T-helper 17 cell (primary cell): ENCODE measurements at regions not wholly inside any gene's neighbourhood (a gene's known extent, or its start where the extent isn't known, plus 50 kb on each side); places are given as distances from the start of the nearest gene placed in this dataset.

Experiments
- ATAC-seq: fragments of 150-1000 bp; cut with Tn5 transposase; 2 replicates; pipeline ENCODE4 v1.10.0; 2021; ENCODE audit warnings: mild to moderate bottlenecking, moderate library complexity
- DNase-seq, 3 donors: peaks; one replicate each; pipeline versions ENCODE4 v3.0.0 to v3.0.0-alpha.2; 2020 to 2021
- H3K9me3 ChIP-seq: one replicate; pipeline ENCODE4 v1.7.0; 2013; ENCODE audit warnings: low read length, mild to moderate bottlenecking; ENCODE audit not compliant: control insufficient read depth, poor library complexity, severe bottlenecking
- H3K27ac Mint-ChIP-seq: one replicate; pipeline ENCODE4 v1.8.0; 2022; ENCODE audit warnings: mild to moderate bottlenecking, moderate library complexity, mixed read lengths
- H3K27me3 Mint-ChIP-seq: one replicate; pipeline ENCODE4 v1.8.0; 2022; ENCODE audit warnings: mixed read lengths
- H3K36me3 Mint-ChIP-seq: one replicate; pipeline ENCODE4 v1.8.0; 2022; ENCODE audit warnings: low read depth, mixed read lengths
- H3K4me1 Mint-ChIP-seq: one replicate; pipeline ENCODE4 v1.8.0; 2022; ENCODE audit warnings: mild to moderate bottlenecking, mixed read lengths
- H3K4me3 Mint-ChIP-seq: one replicate; pipeline ENCODE4 v1.8.0; 2022; ENCODE audit warnings: mild to moderate bottlenecking, moderate library complexity, mixed read lengths

DNA sequence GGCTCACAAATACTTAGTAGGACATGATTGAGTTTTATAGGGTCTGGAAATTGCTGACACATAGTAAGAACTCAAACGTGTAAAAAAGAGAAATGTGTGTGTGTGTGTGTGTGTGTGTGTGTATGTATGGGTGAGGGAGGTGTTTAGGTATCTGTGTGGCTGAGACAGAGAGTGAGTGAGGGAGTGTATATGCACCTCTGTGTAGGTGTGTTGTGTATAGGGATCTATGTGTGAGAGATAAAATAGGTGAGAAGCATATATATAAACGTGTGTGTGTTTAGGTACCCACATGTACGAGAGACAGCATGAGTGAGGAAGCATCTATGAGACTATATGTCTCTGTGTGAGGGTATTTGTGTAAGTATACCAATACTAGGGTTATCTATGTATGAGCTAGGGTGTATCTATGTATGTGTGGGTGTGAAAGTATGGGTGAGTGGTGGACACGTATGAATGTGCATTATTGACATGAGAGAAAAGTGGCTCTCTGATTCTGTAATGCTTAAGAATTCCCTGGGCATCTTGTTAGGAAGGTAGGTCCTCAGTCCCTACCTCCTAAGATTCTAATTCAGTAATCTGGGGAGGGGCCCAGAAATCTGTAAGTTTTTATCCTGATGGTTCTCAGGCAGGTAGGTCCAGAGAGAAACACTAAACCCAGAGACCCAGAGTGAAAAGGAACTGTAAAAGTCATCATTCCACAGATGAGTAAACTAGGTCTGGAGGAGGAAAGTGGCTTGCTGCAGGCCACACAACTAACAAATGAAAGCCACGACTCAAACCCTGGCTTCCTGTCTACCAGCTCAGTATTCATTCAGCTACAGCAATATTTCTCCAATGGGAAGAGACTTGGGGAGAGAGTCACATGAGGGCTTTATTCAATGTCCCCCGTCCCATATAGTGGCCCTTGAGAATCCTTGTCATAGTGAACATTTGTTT is 237.0 kb downstream of the IDS start:
- H3K27me3 Mint-ChIP-seq: peaks cover 9% of the 10 kb centered on the region
- no peak for DNase-seq
- no peaks in the 10 kb centered on the region for H3K9me3 ChIP-seq
- no peak overlapping the region for H3K4me3 Mint-ChIP-seq
- no peaks in the 10 kb centered on the region for H3K4me1 Mint-ChIP-seq
- no peaks in the 10 kb centered on the region for H3K36me3 Mint-ChIP-seq
- H3K27ac Mint-ChIP-seq: no peak overlapping the region
- no peak for ATAC-seq

- H3K27ac Mint-ChIP-seq: no peak overlapping the region
- no peaks in the 10 kb centered on the region for H3K9me3 ChIP-seq
- H3K4me1 Mint-ChIP-seq: no peaks in the 10 kb centered on the region
- H3K36me3 Mint-ChIP-seq: no peaks in the 10 kb centered on the region
- H3K4me3 Mint-ChIP-seq: no peak overlapping the region
- ATAC-seq (no peak), DNase-seq (no peak)
- no peaks in the 10 kb centered on the region for H3K27me3 Mint-ChIP-seq
Measured at GRCh38 chrX:149262086-149262485, 243.0 kb downstream of the IDS start.

DNA sequence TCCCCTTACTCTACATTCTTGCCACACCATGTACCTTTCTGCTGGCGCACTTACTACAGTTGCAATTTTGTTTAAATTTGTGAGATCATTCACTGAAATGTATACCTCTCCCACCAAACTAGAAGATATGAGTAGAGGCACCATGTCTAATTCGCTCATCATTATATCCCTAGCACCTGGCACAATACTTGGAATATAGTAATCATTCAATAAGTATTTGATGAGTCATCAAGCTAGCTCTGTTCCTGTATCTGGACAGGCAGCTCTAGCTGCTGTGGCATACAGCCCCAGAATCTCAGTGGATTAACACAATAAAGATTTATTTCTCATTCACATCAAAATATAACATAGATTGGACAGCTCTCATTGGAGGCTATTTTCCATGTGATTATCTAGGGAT is 245.9 kb downstream of the IDS start:
- H3K27me3 Mint-ChIP-seq: peaks cover 6% of the 10 kb centered on the region
- DNase-seq (no peak), ATAC-seq (no peak)
- no peaks in the 10 kb centered on the region for H3K4me1 Mint-ChIP-seq
- no peak overlapping the region for H3K27ac Mint-ChIP-seq
- no peaks in the 10 kb centered on the region for H3K36me3 Mint-ChIP-seq
- H3K4me3 Mint-ChIP-seq: no peak overlapping the region
- H3K9me3 ChIP-seq: no peaks in the 10 kb centered on the region

DNA sequence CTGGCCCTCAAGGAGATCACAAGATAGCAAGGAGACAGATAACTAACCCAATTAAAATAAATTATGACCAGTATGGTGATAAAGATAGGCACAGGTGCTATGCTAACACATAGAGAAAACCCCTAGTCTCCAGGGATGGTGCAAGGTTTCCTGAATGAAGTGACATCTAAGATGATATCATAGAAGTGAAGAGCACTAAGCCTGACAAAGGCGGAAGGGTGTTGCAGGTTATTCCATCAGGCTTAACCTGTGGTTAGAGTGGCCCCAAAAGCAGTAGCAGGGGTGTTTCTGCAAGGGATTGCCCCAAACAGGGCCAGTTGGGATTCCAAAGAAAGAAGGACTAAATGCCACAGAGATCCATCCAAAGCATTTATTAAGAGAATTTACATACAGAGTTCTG is 249.2 kb downstream of the IDS start:
- Mint-ChIP-seq H3K27ac (no peak overlapping the region), H3K4me3 (no peak overlapping the region), H3K27me3 (peaks cover 6% of the 10 kb centered on the region), H3K36me3 (no peaks in the 10 kb centered on the region), H3K4me1 (no peaks in the 10 kb centered on the region)
- no peak for DNase-seq
- no peak for ATAC-seq
- H3K9me3 ChIP-seq: no peaks in the 10 kb centered on the region

GRCh38 chrX:149248073-149248625 is 257.0 kb downstream of the IDS start:
- H3K9me3 ChIP-seq: no peaks in the 10 kb centered on the region
- Mint-ChIP-seq H3K4me1 (no peaks in the 10 kb centered on the region), H3K27me3 (peaks cover 4% of the 10 kb centered on the region), H3K36me3 (no peaks in the 10 kb centered on the region), H3K4me3 (no peak overlapping the region), H3K27ac (no peak overlapping the region)
- DNase-seq (no peak), ATAC-seq (no peak)

- Mint-ChIP-seq H3K27me3 (no peaks in the 10 kb centered on the region), H3K4me1 (no peaks in the 10 kb centered on the region), H3K4me3 (no peak overlapping the region), H3K27ac (no peak overlapping the region), H3K36me3 (no peaks in the 10 kb centered on the region)
- DNase-seq (no peak), ATAC-seq (no peak)
- peaks cover 3% of the 10 kb centered on the region for H3K9me3 ChIP-seq
Measured at GRCh38 chrX:149230689-149231088, 274.4 kb downstream of the IDS start.

GRCh38 chrX:149223854-149224253 is 281.3 kb downstream of the IDS start:
- Mint-ChIP-seq H3K27me3 (no peaks in the 10 kb centered on the region), H3K36me3 (no peaks in the 10 kb centered on the region), H3K27ac (no peak overlapping the region), H3K4me1 (no peaks in the 10 kb centered on the region), H3K4me3 (no peak overlapping the region)
- DNase-seq: no peak
- H3K9me3 ChIP-seq: no peaks in the 10 kb centered on the region
- ATAC-seq: no peak

DNA sequence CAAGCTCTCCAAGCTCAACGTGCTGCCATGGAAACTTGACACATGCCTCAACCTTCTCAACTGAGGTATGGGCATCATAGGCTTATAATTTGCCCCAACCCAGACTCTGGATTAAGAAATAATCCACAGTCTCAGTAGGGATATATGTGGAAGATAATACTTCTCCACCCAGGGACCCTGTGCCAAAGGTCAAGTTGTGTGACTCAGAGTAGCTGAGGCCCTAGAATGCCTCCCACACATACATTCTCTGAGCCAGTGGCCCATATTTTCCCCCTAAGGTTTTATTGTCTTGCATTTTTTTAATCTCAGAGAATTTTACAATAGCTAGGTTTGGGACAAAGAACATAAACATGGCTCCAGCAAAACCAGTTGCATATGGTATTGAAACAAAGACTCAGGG is 283.1 kb downstream of the IDS start:
- H3K27me3 Mint-ChIP-seq: no peaks in the 10 kb centered on the region
- DNase-seq: no peak
- H3K9me3 ChIP-seq: no peaks in the 10 kb centered on the region
- H3K36me3 Mint-ChIP-seq: no peaks in the 10 kb centered on the region
- H3K27ac Mint-ChIP-seq: no peak overlapping the region
- no peaks in the 10 kb centered on the region for H3K4me1 Mint-ChIP-seq
- ATAC-seq: no peak
- no peak overlapping the region for H3K4me3 Mint-ChIP-seq

DNA sequence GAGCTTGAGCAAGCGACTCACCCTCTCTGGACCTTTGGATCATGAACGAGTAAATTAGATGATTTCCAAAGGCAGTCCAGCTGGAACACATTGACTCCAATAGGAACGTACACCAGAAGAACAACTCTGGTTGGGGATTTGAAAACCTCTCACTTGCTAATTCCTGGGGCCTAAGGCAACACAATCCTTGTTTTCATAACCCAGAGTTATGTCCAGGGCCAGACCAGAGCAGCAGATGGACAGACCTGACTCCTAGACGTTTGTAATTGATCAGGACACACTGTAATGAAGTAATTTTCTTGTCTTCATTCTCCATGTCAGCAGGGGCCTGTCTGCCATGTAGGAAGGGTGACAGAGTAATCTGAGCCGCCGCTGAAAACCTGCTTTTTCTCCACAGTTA is 283.9 kb downstream of the IDS start:
- no peaks in the 10 kb centered on the region for H3K4me1 Mint-ChIP-seq
- no peaks in the 10 kb centered on the region for H3K27me3 Mint-ChIP-seq
- DNase-seq (no peak), ATAC-seq (no peak)
- no peak overlapping the region for H3K4me3 Mint-ChIP-seq
- no peak overlapping the region for H3K27ac Mint-ChIP-seq
- H3K9me3 ChIP-seq: no peaks in the 10 kb centered on the region
- no peaks in the 10 kb centered on the region for H3K36me3 Mint-ChIP-seq

DNA sequence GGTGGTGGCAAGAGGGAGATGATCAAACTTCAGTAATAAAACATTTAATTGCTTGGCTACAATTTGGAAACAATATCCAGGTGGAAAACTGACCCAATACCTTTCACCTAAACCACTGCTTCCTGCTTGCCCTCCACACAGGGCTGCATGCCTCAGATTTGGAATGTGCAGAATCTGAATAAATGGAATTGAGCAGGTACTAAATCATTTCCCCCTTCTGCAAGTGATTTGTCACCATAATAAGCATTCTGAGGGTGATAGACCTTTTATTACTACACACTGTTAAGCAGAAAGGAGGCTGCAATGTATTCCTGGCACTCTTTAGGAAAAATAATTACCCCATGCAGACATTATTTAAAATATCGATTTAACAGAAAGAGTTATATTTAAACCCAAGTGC is 291.8 kb downstream of the IDS start:
- Mint-ChIP-seq H3K36me3 (no peaks in the 10 kb centered on the region), H3K27me3 (no peaks in the 10 kb centered on the region), H3K4me3 (no peak overlapping the region), H3K4me1 (no peaks in the 10 kb centered on the region), H3K27ac (no peak overlapping the region)
- DNase-seq: no peak
- H3K9me3 ChIP-seq: no peaks in the 10 kb centered on the region
- ATAC-seq: no peak

- ATAC-seq: no peak
- H3K36me3 Mint-ChIP-seq: no peaks in the 10 kb centered on the region
Measured at GRCh38 chrX:149208307-149208706, 296.8 kb downstream of the IDS start.

DNA sequence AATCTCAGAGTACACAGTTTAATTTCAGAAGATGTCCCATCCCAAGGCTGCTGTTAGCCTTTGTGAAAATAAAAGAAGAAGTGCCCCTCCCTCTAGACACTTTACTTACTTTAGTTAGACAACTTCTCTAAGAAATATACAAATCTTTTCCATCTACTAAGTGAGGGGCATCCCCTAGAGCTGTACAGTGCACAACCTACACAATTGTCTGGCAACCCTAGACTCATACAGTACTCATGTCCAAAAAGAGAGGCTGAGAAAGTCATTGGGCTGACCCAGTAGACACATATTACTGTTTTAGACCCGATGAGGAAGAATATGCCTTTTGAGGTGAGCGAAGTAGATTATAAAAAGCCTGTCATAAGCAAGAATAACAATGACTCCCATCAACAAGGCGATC is 297.6 kb downstream of the IDS start:
- no peaks in the 10 kb centered on the region for H3K36me3 Mint-ChIP-seq
- no peaks in the 10 kb centered on the region for H3K9me3 ChIP-seq
- no peak overlapping the region for H3K27ac Mint-ChIP-seq
- no peaks in the 10 kb centered on the region for H3K4me1 Mint-ChIP-seq
- no peak overlapping the region for H3K4me3 Mint-ChIP-seq
- DNase-seq (no peak), ATAC-seq (no peak)
- H3K27me3 Mint-ChIP-seq: peaks cover 6% of the 10 kb centered on the region

More at GRCh38 chrX:149208307-149208706, 296.8 kb downstream of the IDS start:
- Mint-ChIP-seq H3K27me3 (peaks cover 6% of the 10 kb centered on the region), H3K4me1 (no peaks in the 10 kb centered on the region), H3K4me3 (no peak overlapping the region), H3K27ac (no peak overlapping the region)
- DNase-seq: no peak
- no peaks in the 10 kb centered on the region for H3K9me3 ChIP-seq

- Mint-ChIP-seq H3K36me3 (no peaks in the 10 kb centered on the region), H3K27ac (no peak overlapping the region), H3K4me1 (no peaks in the 10 kb centered on the region), H3K27me3 (peaks cover 6% of the 10 kb centered on the region), H3K4me3 (peak overlapping the region; percentile 22)
- DNase-seq (no peak), ATAC-seq (no peak)
- no peaks in the 10 kb centered on the region for H3K9me3 ChIP-seq
Measured at GRCh38 chrX:149205937-149206336, 299.2 kb downstream of the IDS start.

DNA sequence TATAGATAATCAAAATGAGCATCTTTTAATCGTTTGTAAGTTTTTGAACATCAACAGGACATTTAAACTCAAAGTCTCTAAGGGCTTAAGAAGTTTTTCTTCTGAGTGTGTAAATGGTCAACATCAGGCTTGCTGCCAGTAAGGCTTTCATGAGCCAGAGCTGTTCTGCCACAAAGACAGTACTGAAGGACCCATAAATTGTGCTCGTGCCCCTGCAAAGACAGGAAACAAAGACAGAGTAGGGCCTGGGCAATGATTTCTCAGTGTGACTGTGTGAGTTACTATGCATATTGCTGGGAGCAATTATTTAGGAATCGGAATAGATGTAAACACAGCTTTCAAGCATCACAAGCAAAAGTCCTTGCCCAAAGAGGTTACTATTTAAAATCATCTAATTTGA is 300.0 kb downstream of the IDS start:
- ATAC-seq (no peak), DNase-seq (no peak)
- H3K27me3 Mint-ChIP-seq: peaks cover 6% of the 10 kb centered on the region
- H3K27ac Mint-ChIP-seq: no peak overlapping the region
- no peaks in the 10 kb centered on the region for H3K9me3 ChIP-seq
- H3K36me3 Mint-ChIP-seq: no peaks in the 10 kb centered on the region
- H3K4me1 Mint-ChIP-seq: no peaks in the 10 kb centered on the region
- no peak overlapping the region for H3K4me3 Mint-ChIP-seq
